NB4 (cell line): ENCODE measurements at regions not wholly inside any gene's neighbourhood (a gene's known extent, or its start where the extent isn't known, plus 50 kb on each side); places are given as distances from the start of the nearest gene placed in this dataset.

ENCODE experiments used
- POLR2A ChIP-seq: IDR thresholded peaks from 2 replicates; pipeline ENCODE4 v1.6.1; 2011; ENCODE audit warnings: mild to moderate bottlenecking; ENCODE audit not compliant: insufficient read length; ENCODE audit errors: extremely low read depth
- TF ChIP-seq, protein P1 (sequence below): IDR thresholded peaks from 2 replicates; pipeline ENCODE4 v1.6.1; 2011; ENCODE audit warnings: low read depth, low read length

- TF ChIP-seq POLR2A, result no peak
- TF ChIP-seq, protein P1, sequence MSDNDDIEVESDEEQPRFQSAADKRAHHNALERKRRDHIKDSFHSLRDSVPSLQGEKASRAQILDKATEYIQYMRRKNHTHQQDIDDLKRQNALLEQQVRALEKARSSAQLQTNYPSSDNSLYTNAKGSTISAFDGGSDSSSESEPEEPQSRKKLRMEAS, result no peak
Measured at GRCh38 chr2:2836343-2837070, 505.4 kb upstream of the MYT1L start.
